PC-3 (cell line): ENCODE measurements at regions not wholly inside any gene's neighbourhood (a gene's known extent, or its start where the extent isn't known, plus 50 kb on each side); places are given as distances from the start of the nearest gene placed in this dataset.

ENCODE experiments used
- EZH2phosphoT487 ChIP-seq: fragments of 300-600 bp; sonication (generic); IDR thresholded peaks from 2 replicates; pipeline ENCODE4 v1.6.1; 2018; ENCODE audit warnings: mild to moderate bottlenecking, antibody characterized with exemption, low read length, borderline replicate concordance
- TF ChIP-seq, protein P1 (sequence below): fragments of 300-600 bp; sonication (generic); conservative IDR thresholded peaks from 2 replicates; pipeline ENCODE4 v1.5.1; 2017; ENCODE audit warnings: antibody characterized with exemption, low read depth, mild to moderate bottlenecking, low read length

DNA sequence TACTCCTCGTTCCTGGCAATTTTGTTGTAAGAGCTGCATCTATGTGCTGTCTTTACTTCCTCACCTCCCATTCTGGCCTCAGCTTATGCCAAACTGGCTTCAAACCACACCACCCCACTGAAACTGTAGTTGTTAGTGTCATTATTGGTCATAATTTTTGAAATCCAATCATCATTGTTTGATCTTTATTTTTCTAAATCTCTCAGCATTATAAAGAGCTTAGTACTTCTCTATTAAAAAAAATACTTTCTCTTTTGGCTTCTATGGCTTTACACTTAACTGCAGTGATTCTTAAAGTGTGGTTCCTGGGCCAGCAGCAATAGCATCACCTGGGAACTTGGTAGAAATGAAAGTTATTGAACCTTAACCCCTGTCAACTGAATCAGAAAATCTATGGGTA, 83.5 kb upstream of the GRPR start:
- TF ChIP-seq, protein P1, sequence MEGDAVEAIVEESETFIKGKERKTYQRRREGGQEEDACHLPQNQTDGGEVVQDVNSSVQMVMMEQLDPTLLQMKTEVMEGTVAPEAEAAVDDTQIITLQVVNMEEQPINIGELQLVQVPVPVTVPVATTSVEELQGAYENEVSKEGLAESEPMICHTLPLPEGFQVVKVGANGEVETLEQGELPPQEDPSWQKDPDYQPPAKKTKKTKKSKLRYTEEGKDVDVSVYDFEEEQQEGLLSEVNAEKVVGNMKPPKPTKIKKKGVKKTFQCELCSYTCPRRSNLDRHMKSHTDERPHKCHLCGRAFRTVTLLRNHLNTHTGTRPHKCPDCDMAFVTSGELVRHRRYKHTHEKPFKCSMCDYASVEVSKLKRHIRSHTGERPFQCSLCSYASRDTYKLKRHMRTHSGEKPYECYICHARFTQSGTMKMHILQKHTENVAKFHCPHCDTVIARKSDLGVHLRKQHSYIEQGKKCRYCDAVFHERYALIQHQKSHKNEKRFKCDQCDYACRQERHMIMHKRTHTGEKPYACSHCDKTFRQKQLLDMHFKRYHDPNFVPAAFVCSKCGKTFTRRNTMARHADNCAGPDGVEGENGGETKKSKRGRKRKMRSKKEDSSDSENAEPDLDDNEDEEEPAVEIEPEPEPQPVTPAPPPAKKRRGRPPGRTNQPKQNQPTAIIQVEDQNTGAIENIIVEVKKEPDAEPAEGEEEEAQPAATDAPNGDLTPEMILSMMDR: no peak
- no peak for TF ChIP-seq EZH2phosphoT487
